ENCODE measurements at regions not wholly inside any gene's neighbourhood (a gene's known extent, or its start where the extent isn't known, plus 50 kb on each side); places are given as distances from the start of the nearest gene placed in this dataset.

DNA sequence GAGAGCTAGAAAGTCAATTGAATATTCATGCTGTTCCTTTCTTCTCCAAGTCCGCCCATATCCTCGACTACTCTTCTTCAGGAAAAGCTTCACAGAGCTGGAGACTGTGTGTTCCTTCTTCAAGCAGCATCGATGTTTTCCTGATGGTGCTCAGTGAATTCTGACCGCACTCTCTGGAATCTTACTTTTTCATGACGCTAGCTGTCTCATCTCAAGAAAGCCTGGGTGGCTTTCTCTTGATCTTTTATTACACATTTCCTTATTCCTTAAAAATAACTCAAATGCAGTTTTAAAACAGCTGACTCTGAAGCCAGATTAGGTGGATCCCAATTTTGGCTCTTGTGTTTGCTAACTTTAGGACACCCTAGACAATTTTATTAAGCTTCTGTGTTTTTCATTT, 1245.1 kb upstream of the LRRTM1 start:
- TF ChIP-seq, protein P1, sequence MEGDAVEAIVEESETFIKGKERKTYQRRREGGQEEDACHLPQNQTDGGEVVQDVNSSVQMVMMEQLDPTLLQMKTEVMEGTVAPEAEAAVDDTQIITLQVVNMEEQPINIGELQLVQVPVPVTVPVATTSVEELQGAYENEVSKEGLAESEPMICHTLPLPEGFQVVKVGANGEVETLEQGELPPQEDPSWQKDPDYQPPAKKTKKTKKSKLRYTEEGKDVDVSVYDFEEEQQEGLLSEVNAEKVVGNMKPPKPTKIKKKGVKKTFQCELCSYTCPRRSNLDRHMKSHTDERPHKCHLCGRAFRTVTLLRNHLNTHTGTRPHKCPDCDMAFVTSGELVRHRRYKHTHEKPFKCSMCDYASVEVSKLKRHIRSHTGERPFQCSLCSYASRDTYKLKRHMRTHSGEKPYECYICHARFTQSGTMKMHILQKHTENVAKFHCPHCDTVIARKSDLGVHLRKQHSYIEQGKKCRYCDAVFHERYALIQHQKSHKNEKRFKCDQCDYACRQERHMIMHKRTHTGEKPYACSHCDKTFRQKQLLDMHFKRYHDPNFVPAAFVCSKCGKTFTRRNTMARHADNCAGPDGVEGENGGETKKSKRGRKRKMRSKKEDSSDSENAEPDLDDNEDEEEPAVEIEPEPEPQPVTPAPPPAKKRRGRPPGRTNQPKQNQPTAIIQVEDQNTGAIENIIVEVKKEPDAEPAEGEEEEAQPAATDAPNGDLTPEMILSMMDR (IDR thresholded peaks at IDR 0.05; ENCODE audit: borderline replicate concordance, extremely low read depth, low read length, poor library complexity, severe bottlenecking), result no peak
- no peak for TF ChIP-seq EZH2 (IDR thresholded peaks at IDR 0.05; ENCODE audit: borderline replicate concordance, low read depth, low read length, severe bottlenecking)
